Psoas muscle (tissue), 7 donors: ENCODE measurements at regions not wholly inside any gene's neighbourhood (a gene's known extent, or its start where the extent isn't known, plus 50 kb on each side); places are given as distances from the start of the nearest gene placed in this dataset.

ENCODE experiments used
- ATAC-seq, 4 donors: fragments of 200-7000 bp; cut with Tn5 transposase; one replicate each; pipeline ENCODE4 v1.9.1; 2020; ENCODE audit warnings: moderate library complexity in 3 of 4, mild to moderate bottlenecking in 2 of 4
- DNase-seq, 2 donors: peaks; one replicate each; pipeline ENCODE4 v3.0.0-alpha.2; 2020
- H3K27ac ChIP-seq: fragments of 200-600 bp; one replicate; pipeline ENCODE4 v1.8.0; 2022
- H3K27me3 ChIP-seq, 3 donors: fragments of 200-600 bp in 1 of 3; one replicate each; pipeline versions ENCODE4 v1.6.1 to v1.8.0; 2013 to 2022; ENCODE audit warnings: low read length in 2 of 3, mild to moderate bottlenecking in 2 of 3, moderate library complexity in 1 of 3; ENCODE audit not compliant: insufficient read depth in 3 of 3
- H3K36me3 ChIP-seq, 2 donors: fragments of 200-600 bp in 1 of 2; one replicate each; pipeline versions ENCODE4 v1.6.1 to v1.8.0; 2013 to 2022; ENCODE audit warnings: low read depth in 1 of 2, mild to moderate bottlenecking in 1 of 2, moderate library complexity in 1 of 2; ENCODE audit not compliant: insufficient read depth in 1 of 2
- H3K4me1 ChIP-seq: fragments of 200-600 bp; one replicate; pipeline ENCODE4 v1.8.0; 2022
- H3K4me3 ChIP-seq: fragments of 200-600 bp; one replicate; pipeline ENCODE4 v1.8.0; 2022; ENCODE audit warnings: mild to moderate bottlenecking
- H3K9me3 ChIP-seq: fragments of 200-600 bp; one replicate; pipeline ENCODE4 v1.8.0; 2022
- WGBS, 3 donors: extraction: QIAGEN DNeasy Blood & Tissue Kit; methylation state at CpG; one replicate each; pipeline versions ENCODE4 v1.1.6 to v1.1.7; 2013; 5-methylcytosine and 5-hydroxymethylcytosine counted together
- intact Hi-C, 2 donors: fragments of 100-400 bp; cut with DNase I; formaldehyde crosslinking; loops; one replicate each; pipeline versions ENCODE4 v1.11.0 to v1.14.2; 2022
- TF ChIP-seq, protein P1 (sequence below): fragments of 200-600 bp; IDR thresholded peaks from one replicate; pipeline ENCODE4 v1.8.0; 2022; ENCODE audit warnings: antibody characterized with exemption
- donor health status: healthy with polysubstance abuse.
- donor health status: DM: no; HTN: no; CAD: no; lungs with moderate emphysema.
- donor health status: Bipolar disorder and iron deficiency.
- donor health status: healthy.
- donor health status: DM: yes; HTN: yes; CAD: no.
- donor health status: DM: no; HTN: no; CAD: no.
- donor health status: DM: yes; HTN: yes; CAD: no.

GRCh38 chr15:95541301-95541700 is 789.2 kb upstream of the NR2F2 start:
- Histone ChIP-seq H3K4me1 (no peaks in the 10 kb centered on the region), H3K4me3 (no peak overlapping the region), H3K27me3 (no peaks in the 10 kb centered on the region), H3K27ac (no peak overlapping the region), H3K36me3 (no peaks in the 10 kb centered on the region), H3K9me3 (no peaks in the 10 kb centered on the region)
- intact Hi-C loops, result no loop called here
- DNase-seq, result no peak
- no peak for ATAC-seq
- TF ChIP-seq, protein P1, sequence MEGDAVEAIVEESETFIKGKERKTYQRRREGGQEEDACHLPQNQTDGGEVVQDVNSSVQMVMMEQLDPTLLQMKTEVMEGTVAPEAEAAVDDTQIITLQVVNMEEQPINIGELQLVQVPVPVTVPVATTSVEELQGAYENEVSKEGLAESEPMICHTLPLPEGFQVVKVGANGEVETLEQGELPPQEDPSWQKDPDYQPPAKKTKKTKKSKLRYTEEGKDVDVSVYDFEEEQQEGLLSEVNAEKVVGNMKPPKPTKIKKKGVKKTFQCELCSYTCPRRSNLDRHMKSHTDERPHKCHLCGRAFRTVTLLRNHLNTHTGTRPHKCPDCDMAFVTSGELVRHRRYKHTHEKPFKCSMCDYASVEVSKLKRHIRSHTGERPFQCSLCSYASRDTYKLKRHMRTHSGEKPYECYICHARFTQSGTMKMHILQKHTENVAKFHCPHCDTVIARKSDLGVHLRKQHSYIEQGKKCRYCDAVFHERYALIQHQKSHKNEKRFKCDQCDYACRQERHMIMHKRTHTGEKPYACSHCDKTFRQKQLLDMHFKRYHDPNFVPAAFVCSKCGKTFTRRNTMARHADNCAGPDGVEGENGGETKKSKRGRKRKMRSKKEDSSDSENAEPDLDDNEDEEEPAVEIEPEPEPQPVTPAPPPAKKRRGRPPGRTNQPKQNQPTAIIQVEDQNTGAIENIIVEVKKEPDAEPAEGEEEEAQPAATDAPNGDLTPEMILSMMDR, result no peak
- WGBS, 3 donors, result 23 to 48% (median 30%) methylated on average over 7 of the region's 7 CpGs

DNA sequence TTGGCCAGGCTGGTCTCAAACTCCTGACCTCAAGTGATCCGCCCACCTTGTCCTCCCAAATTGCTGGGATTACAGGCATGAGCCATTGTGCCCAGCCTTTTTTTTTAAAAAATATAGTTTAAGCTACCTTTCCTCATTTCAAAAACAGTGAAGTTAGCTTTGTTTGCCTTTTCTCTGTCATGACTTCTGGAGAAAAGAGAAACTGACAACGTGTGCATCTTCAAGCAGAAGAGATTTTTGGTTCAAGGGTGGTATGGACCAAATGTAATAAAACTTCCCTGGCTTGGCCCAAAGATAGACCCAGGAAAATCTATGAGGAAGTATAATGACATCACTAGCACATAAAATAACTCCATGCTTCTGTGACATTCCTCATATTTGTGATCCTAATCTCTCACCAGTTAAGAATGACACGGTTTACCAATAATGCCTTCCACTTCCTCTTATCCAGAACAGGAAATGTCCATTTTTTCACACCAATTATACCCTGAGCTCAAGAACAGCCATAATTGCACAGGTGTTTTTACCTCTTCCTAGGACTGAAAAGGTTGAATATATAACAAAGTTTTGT is 781.2 kb upstream of the NR2F2 start:
- Histone ChIP-seq H3K4me1 (no peaks in the 10 kb centered on the region), H3K27ac (no peak overlapping the region), H3K36me3 (no peaks in the 10 kb centered on the region), H3K4me3 (no peak overlapping the region), H3K27me3 (no peaks in the 10 kb centered on the region), H3K9me3 (no peaks in the 10 kb centered on the region)
- TF ChIP-seq, protein P1, result no peak
- intact Hi-C loops, result no loop called here
- 64 to 70% (median 66%) methylated on average over 3 of the region's 3 CpGs for WGBS, 3 donors
- no peak for ATAC-seq
- no peak for DNase-seq

DNA sequence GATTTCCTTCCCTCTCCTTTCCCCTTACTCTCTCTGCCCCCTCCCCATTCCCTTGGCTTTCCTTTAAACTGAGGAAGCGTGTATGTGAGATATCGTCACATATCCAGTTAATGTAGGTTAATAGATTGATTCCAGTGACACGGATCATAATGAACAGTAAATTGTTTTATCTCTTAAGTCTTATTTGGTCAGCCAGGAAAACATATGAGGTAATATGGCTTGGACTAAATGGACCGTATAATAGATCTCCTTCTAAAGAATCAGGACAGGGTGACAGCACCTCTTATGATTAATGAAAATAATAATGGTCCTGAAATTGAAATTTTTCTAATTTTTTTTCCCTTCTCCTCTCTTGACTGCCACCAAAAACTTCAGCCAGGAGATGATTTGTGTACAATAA is 779.8 kb upstream of the NR2F2 start:
- TF ChIP-seq, protein P1, result no peak
- ATAC-seq, result no peak
- no peak overlapping the region for H3K4me3 ChIP-seq
- H3K4me1 ChIP-seq, result no peaks in the 10 kb centered on the region
- no peaks in the 10 kb centered on the region for H3K27me3 ChIP-seq
- DNase-seq, result no peak
- 72 to 83% (median 76%) methylated on average over 4 of the region's 4 CpGs for WGBS, 3 donors
- intact Hi-C loops, result no loop called here
- no peaks in the 10 kb centered on the region for H3K9me3 ChIP-seq
- no peak overlapping the region for H3K27ac ChIP-seq
- no peaks in the 10 kb centered on the region for H3K36me3 ChIP-seq

- DNase-seq (no peak), ATAC-seq (no peak)
- TF ChIP-seq, protein P1, result no peak
- 80 to 82% (median 81%) methylated on average over 2 of the region's 2 CpGs for WGBS, 3 donors
- no peak overlapping the region for H3K4me3 ChIP-seq
- peaks cover 8% of the 10 kb centered on the region for H3K4me1 ChIP-seq
- no peak overlapping the region for H3K27ac ChIP-seq
- no peaks in the 10 kb centered on the region for H3K36me3 ChIP-seq
- intact Hi-C loops, result no loop called here
- H3K9me3 ChIP-seq, result no peaks in the 10 kb centered on the region
- H3K27me3 ChIP-seq, result no peaks in the 10 kb centered on the region
Measured at GRCh38 chr15:95556225-95556624, 774.3 kb upstream of the NR2F2 start.

GRCh38 chr15:95556866-95557225 is 773.7 kb upstream of the NR2F2 start:
- peaks cover 0 to 3% (median 0%) of the 10 kb centered on the region in 3 donors for H3K27me3 ChIP-seq
- TF ChIP-seq, protein P1, result no peak
- no peaks in the 10 kb centered on the region for H3K9me3 ChIP-seq
- WGBS, 3 donors, result 72 to 77% (median 73%) methylated on average over 6 of the region's 6 CpGs
- peak overlapping the region; percentile 36 for H3K27ac ChIP-seq
- intact Hi-C loops, result no loop called here
- DNase-seq (no peak), ATAC-seq (no peak)
- no peak overlapping the region for H3K4me3 ChIP-seq
- peaks cover 8% of the 10 kb centered on the region for H3K4me1 ChIP-seq
- no peaks in the 10 kb centered on the region for H3K36me3 ChIP-seq
